T-helper 2 cell treated with Interferon-gamma antibody and Interleukin-4, amounts not matched to agents 5 μg/mL and 100 μg/mL, for 36 hours (primary cell): ENCODE measurements at regions not wholly inside any gene's neighbourhood (a gene's known extent, or its start where the extent isn't known, plus 50 kb on each side); places are given as distances from the start of the nearest gene placed in this dataset.
"Not testable (repeated sequence)": the region's sequence is repeated elsewhere in the genome, so short reads cannot be mapped to it uniquely, and the experiment has no call there.

Experiments
- DNase-seq: peaks from one replicate; pipeline ENCODE4 v3.0.0; 2021; ENCODE audit warnings: low spot score
- H3K27ac Mint-ChIP-seq: one replicate; pipeline ENCODE4 v1.8.0; 2021; ENCODE audit warnings: mild to moderate bottlenecking, mixed read lengths
- H3K27me3 Mint-ChIP-seq: one replicate; pipeline ENCODE4 v1.8.0; 2021; ENCODE audit warnings: low read depth, mixed read lengths
- H3K36me3 Mint-ChIP-seq: one replicate; pipeline ENCODE4 v1.8.0; 2021; ENCODE audit warnings: low read depth, mixed read lengths
- H3K4me1 Mint-ChIP-seq: one replicate; pipeline ENCODE4 v1.8.0; 2021; ENCODE audit warnings: low read depth, mixed read lengths
- H3K4me3 Mint-ChIP-seq: one replicate; pipeline ENCODE4 v1.8.0; 2022; ENCODE audit warnings: mild to moderate bottlenecking, moderate library complexity, mixed read lengths
- H3K9me3 Mint-ChIP-seq: one replicate; pipeline ENCODE4 v1.8.0; 2021; ENCODE audit warnings: mixed read lengths

GRCh38 chr2:43065036-43065435 lies 161.4 kb downstream of the ZFP36L2 start:
- H3K27me3 Mint-ChIP-seq: no peaks in the 10 kb centered on the region
- peaks cover 7% of the 10 kb centered on the region for H3K36me3 Mint-ChIP-seq
- DNase-seq: no peak
- peaks cover 8% of the 10 kb centered on the region for H3K9me3 Mint-ChIP-seq
- H3K4me1 Mint-ChIP-seq: peaks cover 9% of the 10 kb centered on the region
- no peak overlapping the region for H3K4me3 Mint-ChIP-seq
- no peak overlapping the region for H3K27ac Mint-ChIP-seq

GRCh38 chr2:43063096-43063495 lies 163.3 kb downstream of the ZFP36L2 start:
- H3K27me3 Mint-ChIP-seq, H3K27ac Mint-ChIP-seq, DNase-seq, H3K36me3 Mint-ChIP-seq, H3K4me3 Mint-ChIP-seq, H3K9me3 Mint-ChIP-seq: not testable (repeated sequence)
- peaks cover 22% of the 10 kb centered on the region for H3K4me1 Mint-ChIP-seq

GRCh38 chr2:43062058-43062457 lies 164.3 kb downstream of the ZFP36L2 start:
- Mint-ChIP-seq H3K9me3 (peaks cover 8% of the 10 kb centered on the region), H3K27ac (no peak overlapping the region), H3K27me3 (no peaks in the 10 kb centered on the region), H3K4me1 (peaks cover 22% of the 10 kb centered on the region), H3K36me3 (peaks cover 7% of the 10 kb centered on the region), H3K4me3 (no peak overlapping the region)
- no peak for DNase-seq

- no peaks in the 10 kb centered on the region for H3K27me3 Mint-ChIP-seq
- H3K36me3 Mint-ChIP-seq: peaks cover 7% of the 10 kb centered on the region
- peaks cover 22% of the 10 kb centered on the region for H3K4me1 Mint-ChIP-seq
- peaks cover 8% of the 10 kb centered on the region for H3K9me3 Mint-ChIP-seq
- no peak overlapping the region for H3K27ac Mint-ChIP-seq
- H3K4me3 Mint-ChIP-seq: no peak overlapping the region
- no peak for DNase-seq
Observed at GRCh38 chr2:43060390-43061016, 165.9 kb downstream of the ZFP36L2 start.

GRCh38 chr2:43059183-43059897 lies 167.1 kb downstream of the ZFP36L2 start:
- H3K27ac Mint-ChIP-seq: peak overlapping the region; percentile 85
- peaks cover 7% of the 10 kb centered on the region for H3K36me3 Mint-ChIP-seq
- peaks cover 22% of the 10 kb centered on the region for H3K4me1 Mint-ChIP-seq
- peaks cover 8% of the 10 kb centered on the region for H3K9me3 Mint-ChIP-seq
- peak; percentile 64 for DNase-seq
- H3K4me3 Mint-ChIP-seq: peak overlapping the region; percentile 61
- peaks cover 3% of the 10 kb centered on the region for H3K27me3 Mint-ChIP-seq

GRCh38 chr2:43058726-43059110 lies 167.7 kb downstream of the ZFP36L2 start:
- Mint-ChIP-seq H3K4me3 (peak overlapping the region; percentile 5), H3K27ac (peak overlapping the region; percentile 37)

GRCh38 chr2:43057742-43058725 lies 168.4 kb downstream of the ZFP36L2 start:
- peaks cover 22% of the 10 kb centered on the region for H3K4me1 Mint-ChIP-seq
- peaks cover 5% of the 10 kb centered on the region for H3K36me3 Mint-ChIP-seq
- H3K9me3 Mint-ChIP-seq: peaks cover 4% of the 10 kb centered on the region
- H3K27ac Mint-ChIP-seq: no peak overlapping the region
- DNase-seq: no peak
- H3K27me3 Mint-ChIP-seq: peaks cover 6% of the 10 kb centered on the region
- peak overlapping the region; percentile 5 for H3K4me3 Mint-ChIP-seq

More at GRCh38 chr2:43058726-43059110, 167.7 kb downstream of the ZFP36L2 start:
- peaks cover 5% of the 10 kb centered on the region for H3K36me3 Mint-ChIP-seq
- H3K27me3 Mint-ChIP-seq: peaks cover 3% of the 10 kb centered on the region
- H3K9me3 Mint-ChIP-seq: peaks cover 4% of the 10 kb centered on the region
- no peak for DNase-seq
- H3K4me1 Mint-ChIP-seq: peaks cover 22% of the 10 kb centered on the region

GRCh38 chr2:43057026-43057741 lies 169.2 kb downstream of the ZFP36L2 start:
- H3K4me3 Mint-ChIP-seq: no peak overlapping the region
- H3K4me1 Mint-ChIP-seq: peaks cover 23% of the 10 kb centered on the region
- peaks cover 4% of the 10 kb centered on the region for H3K9me3 Mint-ChIP-seq
- H3K27me3 Mint-ChIP-seq: peaks cover 8% of the 10 kb centered on the region
- H3K36me3 Mint-ChIP-seq: peaks cover 5% of the 10 kb centered on the region
- H3K27ac Mint-ChIP-seq: no peak overlapping the region
- no peak for DNase-seq

GRCh38 chr2:43055985-43056384 lies 170.4 kb downstream of the ZFP36L2 start:
- no peak overlapping the region for H3K27ac Mint-ChIP-seq
- DNase-seq: no peak
- no peak overlapping the region for H3K4me3 Mint-ChIP-seq
- peaks cover 28% of the 10 kb centered on the region for H3K4me1 Mint-ChIP-seq
- no peaks in the 10 kb centered on the region for H3K9me3 Mint-ChIP-seq
- H3K36me3 Mint-ChIP-seq: no peaks in the 10 kb centered on the region
- peaks cover 10% of the 10 kb centered on the region for H3K27me3 Mint-ChIP-seq

- H3K4me1 Mint-ChIP-seq: peaks cover 28% of the 10 kb centered on the region
- H3K9me3 Mint-ChIP-seq: no peaks in the 10 kb centered on the region
- no peaks in the 10 kb centered on the region for H3K36me3 Mint-ChIP-seq
- no peak overlapping the region for H3K4me3 Mint-ChIP-seq
- H3K27ac Mint-ChIP-seq: no peak overlapping the region
- H3K27me3 Mint-ChIP-seq: peaks cover 10% of the 10 kb centered on the region
- DNase-seq: no peak
Observed at GRCh38 chr2:43055086-43055912, 171.1 kb downstream of the ZFP36L2 start.

GRCh38 chr2:43054367-43054766 lies 172.0 kb downstream of the ZFP36L2 start:
- no peak overlapping the region for H3K27ac Mint-ChIP-seq
- H3K4me3 Mint-ChIP-seq: no peak overlapping the region
- H3K27me3 Mint-ChIP-seq: peaks cover 10% of the 10 kb centered on the region
- no peaks in the 10 kb centered on the region for H3K36me3 Mint-ChIP-seq
- DNase-seq: no peak
- peaks cover 21% of the 10 kb centered on the region for H3K4me1 Mint-ChIP-seq
- no peaks in the 10 kb centered on the region for H3K9me3 Mint-ChIP-seq

- H3K9me3 Mint-ChIP-seq: no peaks in the 10 kb centered on the region
- no peak for DNase-seq
- no peak overlapping the region for H3K27ac Mint-ChIP-seq
- peaks cover 10% of the 10 kb centered on the region for H3K27me3 Mint-ChIP-seq
- no peak overlapping the region for H3K4me3 Mint-ChIP-seq
- peaks cover 14% of the 10 kb centered on the region for H3K4me1 Mint-ChIP-seq
- H3K36me3 Mint-ChIP-seq: no peaks in the 10 kb centered on the region
Observed at GRCh38 chr2:43052944-43053306, 173.5 kb downstream of the ZFP36L2 start.
